ENCODE measurements at regions not wholly inside any gene's neighbourhood (a gene's known extent, or its start where the extent isn't known, plus 50 kb on each side); places are given as distances from the start of the nearest gene placed in this dataset.

GRCh38 chr20:57881466-57882385, 171.9 kb upstream of the PMEPA1 start:
- Histone ChIP-seq H3K27me3 (ENCODE audit: control insufficient read depth, insufficient read depth, low read length) (peaks cover 27% of the 10 kb centered on the region), H4K91ac (ENCODE audit: insufficient read depth, low read depth, low read length) (no peak overlapping the region), H3K4me3 (ENCODE audit: insufficient read depth, low read depth, low read length) (no peak overlapping the region), H3K4me1 (ENCODE audit: control insufficient read depth, insufficient read depth, low read length) (no peaks in the 10 kb centered on the region), H4K8ac (ENCODE audit: low read depth in 2 of 2, low read length in 2 of 2) (no peak overlapping the region), H3K9me3 (ENCODE audit: control insufficient read depth, insufficient read depth, low read length) (no peaks in the 10 kb centered on the region), H4K20me1 (ENCODE audit: insufficient read depth, low read length) (no peaks in the 10 kb centered on the region), H2BK120ac (ENCODE audit: low read depth, low read length) (no peak overlapping the region), H3K9ac (ENCODE audit: low read depth, low read length) (no peak overlapping the region), H3K36me3 (ENCODE audit: control insufficient read depth, insufficient read depth, low read length) (no peaks in the 10 kb centered on the region), H3K9me1 (ENCODE audit: insufficient read depth, low read length) (no peaks in the 10 kb centered on the region), H2AK9ac (replicated peaks; ENCODE audit: low read depth, low read length, poor library complexity) (no peak overlapping the region), H3K27ac (ENCODE audit: insufficient read depth, low read length) (no peak overlapping the region), H2AFZ (replicated peaks; ENCODE audit: low read length, poor library complexity) (no peak overlapping the region), H2BK20ac (ENCODE audit: low read depth, low read length) (no peak overlapping the region), H2AK5ac (ENCODE audit: low read depth, low read length) (no peak overlapping the region), H4K5ac (ENCODE audit: low read depth, low read length) (no peak overlapping the region), H2BK15ac (ENCODE audit: low read depth, low read length) (no peak overlapping the region), H3K23ac (ENCODE audit: low read depth, low read length) (no peak overlapping the region), H3K14ac (replicated peaks; ENCODE audit: low read depth, low read length) (no peak overlapping the region), H2BK5ac (ENCODE audit: low read depth, low read length, poor library complexity, severe bottlenecking) (no peak overlapping the region), H3K4ac (ENCODE audit: low read depth, low read length) (no peak overlapping the region), H3K18ac (ENCODE audit: low read depth, low read length) (no peak overlapping the region), H3K79me1 (ENCODE audit: low read depth in 1 of 2, low read length in 2 of 2) (no peaks in the 10 kb centered on the region), H3K4me2 (ENCODE audit: low read depth, low read length) (no peak overlapping the region), H3K56ac (ENCODE audit: extremely low read depth, insufficient read depth, low read length) (no peak overlapping the region)
- no TSS peak for BruUV-seq (replicated peaks)
- dilution Hi-C loops (cut with HindIII; ENCODE audit: low sequenced_read_pairs, unreplicated experiment) (no loop called here), intact Hi-C loops (cut with micrococcal nuclease) (no loop called here), in situ Hi-C loops (cut with MboI; ENCODE audit: low sequenced_read_pairs) (no loop called here)
- WGBS, 2 experiments (ENCODE audit: extremely low coverage in 2 of 2, insufficient read length in 1 of 2) = 56% methylated on average over 2 of the region's 15 CpGs; no CpG with 5 or more reads in 1 of the 2 experiments
- DNase-seq (no peak), ATAC-seq (ENCODE audit: low read depth) (no peak)
- ChIA-PET CTCF (no interaction called here), POLR2A (ENCODE audit: unreplicated experiment) (no interaction called here)
- no peak for TF ChIP-seq CEBPB (IDR thresholded peaks at IDR 0.05; ENCODE audit: low read depth, low read length)
- no peak for TF ChIP-seq POLR2A (IDR thresholded peaks at IDR 0.05; ENCODE audit: low read depth, low read length)
- TF ChIP-seq MXI1 (IDR thresholded peaks at IDR 0.05; ENCODE audit: borderline replicate concordance, low read depth, low read length) = no peak
- TF ChIP-seq RCOR1 (IDR thresholded peaks at IDR 0.05; ENCODE audit: insufficient replicate concordance, low read length) = no peak
- no peak for TF ChIP-seq MAFK (IDR thresholded peaks at IDR 0.05; ENCODE audit: low read depth, low read length)
- no peak for TF ChIP-seq SMC3 (IDR thresholded peaks at IDR 0.05; ENCODE audit: low read depth, low read length)
- TF ChIP-seq ELK1 (IDR thresholded peaks at IDR 0.05; ENCODE audit: borderline replicate concordance, low read depth, low read length) = no peak
- TF ChIP-seq NFE2L2 (IDR thresholded peaks at IDR 0.05; ENCODE audit: low read depth, low read length) = no peak
- no peak for TF ChIP-seq FOS (IDR thresholded peaks at IDR 0.05; ENCODE audit: low read depth, low read length)
- no peak for TF ChIP-seq CHD1 (IDR thresholded peaks at IDR 0.05; ENCODE audit: low read depth, low read length)
- TF ChIP-seq BHLHE40 (IDR thresholded peaks at IDR 0.05; ENCODE audit: low read depth, low read length) = no peak
- no peak for TF ChIP-seq MAZ (IDR thresholded peaks at IDR 0.05; ENCODE audit: borderline replicate concordance, low read depth, low read length)
- TF ChIP-seq RFX5 (IDR thresholded peaks at IDR 0.05; ENCODE audit: low read depth, low read length) = no peak
- TF ChIP-seq RAD21 (IDR thresholded peaks at IDR 0.05; ENCODE audit: low read length) = no peak
- no peak for TF ChIP-seq USF2 (IDR thresholded peaks at IDR 0.05; ENCODE audit: low read depth, low read length)

All from IMR-90 (cell line).